HEK293T (cell line): ENCODE measurements at regions not wholly inside any gene's neighbourhood (a gene's known extent, or its start where the extent isn't known, plus 50 kb on each side); places are given as distances from the start of the nearest gene placed in this dataset.

Experiments used
- CTCF ChIA-PET: fragments of 350-600 bp; formaldehyde crosslinking; extraction: SDS; loops from one replicate; lab custom pipeline; 2021; ENCODE audit warnings: antibody characterized with exemption, inconsistent platforms; lab: Yijun Ruan, JAX
- POLR2A ChIA-PET: fragments of 350-600 bp; formaldehyde crosslinking; extraction: SDS; loops from one replicate; lab custom pipeline; 2020; ENCODE audit warnings: antibody characterized with exemption, inconsistent platforms; lab: Yijun Ruan, JAX
- DNase-seq: peaks from one replicate; pipeline ENCODE4 v3.0.0; 2012; ENCODE audit warnings: mixed read lengths; ENCODE audit errors: extremely low spot score
- ARNT ChIP-seq: fragments of 450-650 bp; IDR thresholded peaks from 2 replicates; pipeline ENCODE4 v1.6.1; 2017; ENCODE audit warnings: mild to moderate bottlenecking
- BHLHE40 ChIP-seq: fragments of 450-650 bp; IDR thresholded peaks from 2 replicates; pipeline ENCODE4 v1.6.1; 2016; ENCODE audit warnings: mild to moderate bottlenecking, moderate library complexity, borderline replicate concordance
- CTBP1 ChIP-seq: fragments of 450-650 bp; IDR thresholded peaks from 2 replicates; pipeline ENCODE4 v1.6.1; 2016; ENCODE audit warnings: borderline replicate concordance
- ELF4 ChIP-seq: fragments of 450-650 bp; IDR thresholded peaks from 2 replicates; pipeline ENCODE4 v1.6.1; 2017; ENCODE audit warnings: antibody characterized with exemption
- FOXA1 ChIP-seq: fragments of 450-650 bp; IDR thresholded peaks from 2 replicates; pipeline ENCODE4 v1.6.1; 2016; ENCODE audit warnings: mild to moderate bottlenecking
- FOXK2 ChIP-seq: fragments of 450-650 bp; IDR thresholded peaks from 2 replicates; pipeline ENCODE4 v1.6.1; 2016; ENCODE audit warnings: mild to moderate bottlenecking
- FOXM1 ChIP-seq: fragments of 450-650 bp; IDR thresholded peaks from 2 replicates; pipeline ENCODE4 v1.6.1; 2017; ENCODE audit warnings: mild to moderate bottlenecking, borderline replicate concordance
- HDGF ChIP-seq: fragments of 450-650 bp; IDR thresholded peaks from 2 replicates; pipeline ENCODE4 v1.6.1; 2017; ENCODE audit warnings: antibody characterized with exemption, borderline replicate concordance
- L3MBTL2 ChIP-seq: fragments of 450-650 bp; conservative IDR thresholded peaks from 2 replicates; pipeline ENCODE4 v1.6.1; 2016; ENCODE audit warnings: mild to moderate bottlenecking
- LEF1 ChIP-seq: fragments of 450-650 bp; IDR thresholded peaks from 2 replicates; pipeline ENCODE4 v1.6.1; 2017; ENCODE audit warnings: mild to moderate bottlenecking, borderline replicate concordance
- NFRKB ChIP-seq: fragments of 450-650 bp; IDR thresholded peaks from 2 replicates; pipeline ENCODE4 v1.6.1; 2016; ENCODE audit warnings: mild to moderate bottlenecking, moderate library complexity
- PKNOX1 ChIP-seq: fragments of 450-650 bp; IDR thresholded peaks from 2 replicates; pipeline ENCODE4 v1.6.1; 2016
- SP1 ChIP-seq: fragments of 450-650 bp; IDR thresholded peaks from 2 replicates; pipeline ENCODE4 v1.6.1; 2017
- SUZ12 ChIP-seq: fragments of 450-650 bp; IDR thresholded peaks from 2 replicates; pipeline ENCODE4 v1.6.1; 2016; ENCODE audit warnings: mild to moderate bottlenecking
- TARDBP ChIP-seq: fragments of 450-650 bp; IDR thresholded peaks from 2 replicates; pipeline ENCODE4 v1.6.1; 2016
- ZNF384 ChIP-seq: fragments of 450-650 bp; IDR thresholded peaks from 2 replicates; pipeline ENCODE4 v1.6.1; 2016

DNA sequence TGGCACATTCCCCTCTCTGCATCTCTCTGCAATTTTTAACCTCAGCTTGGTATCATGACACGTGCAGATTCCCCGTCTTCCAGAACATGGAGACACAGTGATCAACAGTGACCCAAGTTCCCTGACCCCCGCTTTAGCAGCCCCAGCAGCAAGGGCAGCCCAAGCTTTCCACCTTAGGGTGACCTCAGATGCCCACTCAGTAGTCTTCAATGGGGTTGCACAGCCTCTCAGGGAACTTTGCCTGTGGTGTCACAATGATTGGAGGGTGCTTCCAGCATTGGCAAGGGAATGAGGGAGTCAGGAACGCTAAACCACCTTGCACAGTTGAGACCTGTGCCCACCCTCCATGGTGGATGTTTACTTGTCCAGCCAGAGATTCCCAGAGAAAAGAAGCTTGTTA lies 287.1 kb upstream of the CDH4 start:
- ChIA-PET POLR2A (no interaction called here), CTCF (no interaction called here)
- TF ChIP-seq FOXA1 (no peak), ELF4 (no peak), BHLHE40 (no peak), L3MBTL2 (no peak), FOXK2 (no peak), ZNF384 (no peak), TARDBP (no peak)
- DNase-seq, result no peak

DNA sequence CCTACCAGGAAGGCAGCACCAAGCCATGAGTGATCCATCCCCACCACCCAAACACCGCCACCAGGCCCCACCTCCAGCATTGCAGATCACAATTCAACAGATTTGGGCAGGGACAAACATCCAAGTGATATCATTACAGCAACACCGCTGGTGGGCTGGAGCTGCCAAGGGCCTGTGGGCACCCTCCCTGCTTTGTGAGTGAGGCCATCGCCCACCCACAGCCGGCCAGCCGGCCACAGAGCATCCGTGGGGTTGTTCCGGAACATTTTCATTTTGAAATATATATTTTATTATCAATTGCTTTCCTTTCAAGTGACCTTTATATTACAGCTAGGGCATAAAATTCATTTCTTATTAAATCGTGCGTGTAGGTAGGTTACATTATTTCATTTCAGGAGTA lies 286.0 kb upstream of the CDH4 start:
- POLR2A ChIA-PET, result no interaction called here
- no peak for DNase-seq
- CTCF ChIA-PET, result no interaction called here
- TF ChIP-seq L3MBTL2 (no peak), SUZ12 (no peak), FOXK2 (no peak), FOXM1 (no peak), LEF1 (no peak), BHLHE40 (no peak), TARDBP (no peak), FOXA1 (no peak), NFRKB (no peak), ARNT (no peak), ZNF384 (no peak), PKNOX1 (no peak), SP1 (no peak), HDGF (no peak), ELF4 (no peak), CTBP1 (no peak)

DNA sequence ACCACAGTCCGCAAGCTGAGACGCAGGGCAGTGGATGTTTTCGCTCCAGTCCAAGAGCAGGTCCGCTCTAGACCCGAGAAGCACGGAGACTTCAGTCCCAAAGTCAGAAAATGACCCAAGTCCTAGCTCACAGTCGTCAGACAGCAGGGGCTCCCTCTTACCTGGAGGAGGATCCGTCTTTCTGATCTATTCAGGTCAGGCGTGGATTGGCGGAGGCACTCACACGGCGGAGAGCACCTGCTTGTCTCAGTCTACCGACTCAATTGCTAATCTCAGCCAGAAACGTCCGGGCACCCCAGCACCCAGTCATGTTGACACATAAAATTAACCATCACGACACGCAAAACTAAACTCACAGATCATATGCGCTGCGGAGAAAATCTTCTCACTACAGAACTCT lies 285.3 kb upstream of the CDH4 start:
- POLR2A ChIA-PET, result no interaction called here
- DNase-seq, result no peak
- TF ChIP-seq HDGF (no peak), CTBP1 (no peak), SP1 (no peak), NFRKB (no peak), ZNF384 (no peak), L3MBTL2 (no peak), PKNOX1 (no peak), TARDBP (no peak), FOXK2 (no peak), LEF1 (no peak), ELF4 (no peak), FOXA1 (no peak)
- CTCF ChIA-PET, result no interaction called here

GRCh38 chr20:60967431-60968316 lies 284.4 kb upstream of the CDH4 start:
- no peak for TF ChIP-seq PKNOX1
- no peak for TF ChIP-seq L3MBTL2
- no peak for TF ChIP-seq FOXM1
- TF ChIP-seq ARNT, result no peak
- no peak for TF ChIP-seq SUZ12
- TF ChIP-seq LEF1, result no peak
- TF ChIP-seq SP1, result no peak
- no peak for TF ChIP-seq ZNF384
- no peak for TF ChIP-seq BHLHE40
- no peak for TF ChIP-seq FOXA1
- no peak for TF ChIP-seq NFRKB
- no peak for TF ChIP-seq TARDBP
- no peak for TF ChIP-seq FOXK2
- no peak for TF ChIP-seq CTBP1
- no peak for TF ChIP-seq ELF4
- TF ChIP-seq HDGF, result no peak
- CTCF ChIA-PET, result no interaction called here
- POLR2A ChIA-PET, result no interaction called here
- no peak for DNase-seq

DNA sequence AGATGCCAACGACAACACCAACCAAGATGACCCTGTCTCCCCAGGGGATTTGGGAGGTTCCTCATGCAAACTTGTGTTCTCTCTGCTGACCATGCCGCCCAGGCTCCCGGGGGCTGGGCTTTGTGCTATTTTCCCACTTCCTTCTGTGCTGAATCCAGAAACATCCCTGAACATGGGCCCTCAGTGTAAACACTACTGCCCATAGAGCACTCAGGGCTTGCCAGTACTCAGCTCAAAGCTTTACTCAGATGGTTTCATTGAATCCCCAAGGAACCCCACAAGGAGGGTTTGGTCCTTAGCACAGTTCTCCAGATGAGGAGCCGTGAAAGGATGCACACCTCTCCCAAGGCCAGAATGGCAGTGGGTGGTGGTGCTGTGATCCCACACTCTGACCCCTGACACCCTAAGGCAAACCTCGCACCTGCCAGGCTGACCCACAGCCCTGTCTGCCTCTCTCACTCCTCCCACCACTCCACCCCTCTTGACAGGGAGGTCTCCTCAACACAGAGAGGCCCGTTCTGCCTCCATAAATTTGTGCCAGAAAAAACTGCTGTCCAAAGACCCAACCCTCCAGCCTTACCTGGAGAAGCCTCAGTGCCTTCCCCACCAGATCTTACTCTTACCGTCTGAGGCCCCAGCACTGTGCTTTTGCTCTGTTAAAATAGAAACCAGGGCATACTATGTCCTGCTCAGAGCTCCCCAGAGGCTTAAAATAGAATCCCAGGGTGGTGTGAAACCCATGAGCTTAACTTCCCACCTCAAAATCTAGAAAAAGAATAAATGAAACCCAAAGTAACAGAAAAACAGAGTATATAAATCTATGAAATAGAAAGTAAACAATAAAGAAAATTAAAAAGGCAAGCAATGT lies 283.0 kb upstream of the CDH4 start:
- CTCF ChIA-PET, result no interaction called here
- no peak for DNase-seq
- POLR2A ChIA-PET, result no interaction called here
- no peak for TF ChIP-seq ELF4
- TF ChIP-seq HDGF, result no peak
- TF ChIP-seq FOXM1, result no peak
- TF ChIP-seq TARDBP, result no peak
- no peak for TF ChIP-seq FOXK2
- TF ChIP-seq L3MBTL2, result no peak
- no peak for TF ChIP-seq FOXA1
- TF ChIP-seq NFRKB, result no peak
- no peak for TF ChIP-seq LEF1
- no peak for TF ChIP-seq ARNT
- TF ChIP-seq PKNOX1, result no peak
- no peak for TF ChIP-seq BHLHE40
- no peak for TF ChIP-seq SP1
- no peak for TF ChIP-seq ZNF384
- TF ChIP-seq SUZ12, result no peak
- no peak for TF ChIP-seq CTBP1
